ENCODE measurements at regions not wholly inside any gene's neighbourhood (a gene's known extent, or its start where the extent isn't known, plus 50 kb on each side); places are given as distances from the start of the nearest gene placed in this dataset.
A peak's percentile ranks its signal among the peaks of the same experiment; 100 is the strongest.

GRCh38 chr17:68775969-68776368 lies 174.8 kb upstream of the FAM20A start:
- no peak for FAIRE-seq
- Histone ChIP-seq H3K9ac (ENCODE audit: low read length in 3 of 3) (peak overlapping the region in 1 of 3 donors; percentile 21), H3K27me3 (ENCODE audit: control insufficient read depth, insufficient read depth, low read length) (no peaks in the 10 kb centered on the region), H3K9me3 (ENCODE audit: control insufficient read depth in 2 of 3, insufficient read depth in 1 of 3, low read length in 3 of 3) (no peaks in the 10 kb centered on the region), H3K27ac (ENCODE audit: low read depth in 2 of 2, low read length in 2 of 2) (no peak overlapping the region), H3K36me3 (ENCODE audit: control insufficient read depth in 2 of 3, insufficient read depth in 3 of 3, low read length in 3 of 3) (no peaks in the 10 kb centered on the region), H3K4me1 (ENCODE audit: control insufficient read depth in 2 of 3, insufficient read depth in 2 of 3, low read depth in 1 of 3, low read length in 3 of 3) (peaks cover 0 to 3% (median 0%) of the 10 kb centered on the region in 3 donors), H3K4me3 (ENCODE audit: low read length in 3 of 3) (no peak overlapping the region)
- intact Hi-C loops (cut with DNase I), result loop anchor here (5.0 to 10.0 kb wide), 2 partner anchors 199 to 461 kb away; no protein-coding TSS in a partner anchor
- TF ChIP-seq CTCF (IDR thresholded peaks at IDR 0.05; ENCODE audit: borderline replicate concordance, extremely low read depth, insufficient read depth), result no peak
- DNase-seq, result no peak

GRCh38 chr17:68775318-68775717 lies 174.2 kb upstream of the FAM20A start:
- Histone ChIP-seq H3K27ac (ENCODE audit: low read depth in 2 of 2, low read length in 2 of 2) (no peak overlapping the region), H3K36me3 (ENCODE audit: control insufficient read depth in 2 of 3, insufficient read depth in 3 of 3, low read length in 3 of 3) (no peaks in the 10 kb centered on the region), H3K27me3 (ENCODE audit: control insufficient read depth, insufficient read depth, low read length) (no peaks in the 10 kb centered on the region), H3K9ac (ENCODE audit: low read length in 3 of 3) (no peak overlapping the region), H3K9me3 (ENCODE audit: control insufficient read depth in 2 of 3, insufficient read depth in 1 of 3, low read length in 3 of 3) (no peaks in the 10 kb centered on the region), H3K4me3 (ENCODE audit: low read length in 3 of 3) (no peak overlapping the region), H3K4me1 (ENCODE audit: control insufficient read depth in 2 of 3, insufficient read depth in 2 of 3, low read depth in 1 of 3, low read length in 3 of 3) (peaks cover 0 to 3% (median 0%) of the 10 kb centered on the region in 3 donors)
- intact Hi-C loops (cut with DNase I), result loop anchor here (5.0 to 10.0 kb wide), 2 partner anchors 199 to 462 kb away; no protein-coding TSS in a partner anchor
- no peak for TF ChIP-seq CTCF (IDR thresholded peaks at IDR 0.05; ENCODE audit: borderline replicate concordance, extremely low read depth, insufficient read depth)
- DNase-seq (peak in 1 of 5 donors; percentile 37), FAIRE-seq (no peak)

GRCh38 chr17:68771867-68772515 lies 170.8 kb upstream of the FAM20A start:
- Histone ChIP-seq H3K4me1 (ENCODE audit: control insufficient read depth in 2 of 3, insufficient read depth in 2 of 3, low read depth in 1 of 3, low read length in 3 of 3) (no peaks in the 10 kb centered on the region), H3K9ac (ENCODE audit: low read length in 3 of 3) (no peak overlapping the region), H3K27ac (ENCODE audit: low read depth in 2 of 2, low read length in 2 of 2) (peak overlapping the region in 1 of 2 donors; percentile 37), H3K4me3 (ENCODE audit: low read length in 3 of 3) (peak overlapping the region in 2 of 3 donors; percentile 20 to 48), H3K36me3 (ENCODE audit: control insufficient read depth in 2 of 3, insufficient read depth in 3 of 3, low read length in 3 of 3) (no peaks in the 10 kb centered on the region), H3K27me3 (ENCODE audit: control insufficient read depth, insufficient read depth, low read length) (no peaks in the 10 kb centered on the region), H3K9me3 (ENCODE audit: control insufficient read depth in 2 of 3, insufficient read depth in 1 of 3, low read length in 3 of 3) (no peaks in the 10 kb centered on the region)
- intact Hi-C loops (cut with DNase I), result loop anchor here (10.0 kb wide), 1 partner anchor 203 kb away; no protein-coding TSS in a partner anchor
- peak; percentile 73 for TF ChIP-seq CTCF (IDR thresholded peaks at IDR 0.05; ENCODE audit: borderline replicate concordance, extremely low read depth, insufficient read depth)
- FAIRE-seq (peak; percentile 62), DNase-seq (peak in 2 of 5 donors; percentile 72 to 81)

All from kidney (tissue), 13 donors.